ENCODE measurements at regions not wholly inside any gene's neighbourhood (a gene's known extent, or its start where the extent isn't known, plus 50 kb on each side); places are given as distances from the start of the nearest gene placed in this dataset.
A peak's percentile ranks its signal among the peaks of the same experiment; 100 is the strongest.

DNA sequence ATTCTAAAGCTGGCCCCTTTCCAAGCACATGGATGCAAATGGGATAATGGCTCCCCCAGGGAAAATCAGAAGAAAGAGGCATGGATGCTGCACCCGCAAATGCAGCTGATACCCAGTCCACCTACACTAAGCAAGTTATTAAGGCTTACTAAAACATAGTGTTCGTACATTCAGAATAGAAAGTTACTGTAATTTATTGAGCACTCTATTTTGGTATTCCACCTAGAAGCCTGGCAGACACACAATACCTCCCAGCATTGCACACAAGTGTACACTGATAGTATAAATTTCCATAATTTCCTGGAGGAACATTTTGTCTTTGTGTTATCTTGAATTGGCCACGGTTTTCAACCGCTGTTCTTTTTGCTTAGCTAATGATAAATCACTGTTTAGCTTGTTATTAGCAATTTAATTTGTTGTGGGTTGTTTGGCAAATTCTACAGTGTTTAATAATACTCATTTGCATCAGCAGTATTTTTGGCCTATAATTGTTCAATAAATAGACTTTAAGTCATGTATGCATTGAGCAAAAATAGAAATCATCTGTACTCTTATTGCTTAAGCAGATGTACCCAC, 94.5 kb upstream of the MRI1 start:
- H3K4me1 ChIP-seq: peaks cover 10% of the 10 kb centered on the region
- WGBS: 49% methylated on average over 4 of the region's 4 CpGs
- H3K4me3 ChIP-seq: no peak overlapping the region
- no peaks in the 10 kb centered on the region for H3K36me3 ChIP-seq
- peaks cover 9% of the 10 kb centered on the region for H3K27me3 ChIP-seq
- H3K9me3 ChIP-seq: no peaks in the 10 kb centered on the region
- H3K27ac ChIP-seq: peak overlapping the region; percentile 69
- no peak for DNase-seq (ENCODE audit: low spot score in 2 of 2)
- TF ChIP-seq EP300 (IDR thresholded peaks at IDR 0.05) (no peak), POLR2AphosphoS5 (IDR thresholded peaks at IDR 0.05) (no peak), POLR2A (IDR thresholded peaks at IDR 0.05) (no peak)
- TF ChIP-seq, protein P1, sequence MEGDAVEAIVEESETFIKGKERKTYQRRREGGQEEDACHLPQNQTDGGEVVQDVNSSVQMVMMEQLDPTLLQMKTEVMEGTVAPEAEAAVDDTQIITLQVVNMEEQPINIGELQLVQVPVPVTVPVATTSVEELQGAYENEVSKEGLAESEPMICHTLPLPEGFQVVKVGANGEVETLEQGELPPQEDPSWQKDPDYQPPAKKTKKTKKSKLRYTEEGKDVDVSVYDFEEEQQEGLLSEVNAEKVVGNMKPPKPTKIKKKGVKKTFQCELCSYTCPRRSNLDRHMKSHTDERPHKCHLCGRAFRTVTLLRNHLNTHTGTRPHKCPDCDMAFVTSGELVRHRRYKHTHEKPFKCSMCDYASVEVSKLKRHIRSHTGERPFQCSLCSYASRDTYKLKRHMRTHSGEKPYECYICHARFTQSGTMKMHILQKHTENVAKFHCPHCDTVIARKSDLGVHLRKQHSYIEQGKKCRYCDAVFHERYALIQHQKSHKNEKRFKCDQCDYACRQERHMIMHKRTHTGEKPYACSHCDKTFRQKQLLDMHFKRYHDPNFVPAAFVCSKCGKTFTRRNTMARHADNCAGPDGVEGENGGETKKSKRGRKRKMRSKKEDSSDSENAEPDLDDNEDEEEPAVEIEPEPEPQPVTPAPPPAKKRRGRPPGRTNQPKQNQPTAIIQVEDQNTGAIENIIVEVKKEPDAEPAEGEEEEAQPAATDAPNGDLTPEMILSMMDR (IDR thresholded peaks at IDR 0.05): no peak

GRCh38 chr19:13668964-13669363, 95.4 kb upstream of the MRI1 start:
- no peak for DNase-seq (ENCODE audit: low spot score in 2 of 2)
- H3K4me1 ChIP-seq: peaks cover 10% of the 10 kb centered on the region
- peaks cover 9% of the 10 kb centered on the region for H3K27me3 ChIP-seq
- H3K36me3 ChIP-seq: no peaks in the 10 kb centered on the region
- WGBS: 83% methylated on average over 9 of the region's 9 CpGs
- H3K4me3 ChIP-seq: no peak overlapping the region
- H3K9me3 ChIP-seq: no peaks in the 10 kb centered on the region
- TF ChIP-seq EP300 (IDR thresholded peaks at IDR 0.05) (no peak), POLR2A (IDR thresholded peaks at IDR 0.05) (no peak), POLR2AphosphoS5 (IDR thresholded peaks at IDR 0.05) (no peak)
- TF ChIP-seq, protein P1 (IDR thresholded peaks at IDR 0.05): no peak
- H3K27ac ChIP-seq: no peak overlapping the region

DNA sequence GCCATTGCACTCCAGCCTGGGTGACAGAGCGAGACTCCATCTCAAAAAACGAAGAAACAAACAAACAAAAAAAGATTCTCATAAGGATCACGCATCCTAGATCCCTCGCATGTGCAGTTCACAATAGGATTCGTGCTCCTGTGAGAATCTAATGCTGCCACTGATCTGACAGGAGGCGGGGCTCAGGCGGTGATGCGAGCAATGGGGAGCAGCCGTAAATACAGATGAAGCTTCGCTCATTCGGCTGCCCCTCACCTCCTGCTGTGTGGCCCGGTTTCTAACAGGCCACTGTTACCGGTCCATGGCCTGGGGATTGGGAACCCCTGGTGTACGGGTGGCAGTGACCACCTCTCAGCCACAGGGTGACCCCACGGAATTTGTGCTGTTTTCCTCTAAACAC, 98.2 kb upstream of the MRI1 start:
- Histone ChIP-seq H3K27ac (no peak overlapping the region), H3K4me3 (no peak overlapping the region), H3K9me3 (no peaks in the 10 kb centered on the region), H3K27me3 (peaks cover 9% of the 10 kb centered on the region), H3K4me1 (peaks cover 10% of the 10 kb centered on the region), H3K36me3 (no peaks in the 10 kb centered on the region)
- TF ChIP-seq POLR2AphosphoS5 (IDR thresholded peaks at IDR 0.05) (no peak), EP300 (IDR thresholded peaks at IDR 0.05) (no peak), POLR2A (IDR thresholded peaks at IDR 0.05) (no peak)
- TF ChIP-seq, protein P1 (IDR thresholded peaks at IDR 0.05): no peak
- WGBS: 76% methylated on average over 15 of the region's 15 CpGs
- DNase-seq (ENCODE audit: low spot score in 2 of 2): no peak

DNA sequence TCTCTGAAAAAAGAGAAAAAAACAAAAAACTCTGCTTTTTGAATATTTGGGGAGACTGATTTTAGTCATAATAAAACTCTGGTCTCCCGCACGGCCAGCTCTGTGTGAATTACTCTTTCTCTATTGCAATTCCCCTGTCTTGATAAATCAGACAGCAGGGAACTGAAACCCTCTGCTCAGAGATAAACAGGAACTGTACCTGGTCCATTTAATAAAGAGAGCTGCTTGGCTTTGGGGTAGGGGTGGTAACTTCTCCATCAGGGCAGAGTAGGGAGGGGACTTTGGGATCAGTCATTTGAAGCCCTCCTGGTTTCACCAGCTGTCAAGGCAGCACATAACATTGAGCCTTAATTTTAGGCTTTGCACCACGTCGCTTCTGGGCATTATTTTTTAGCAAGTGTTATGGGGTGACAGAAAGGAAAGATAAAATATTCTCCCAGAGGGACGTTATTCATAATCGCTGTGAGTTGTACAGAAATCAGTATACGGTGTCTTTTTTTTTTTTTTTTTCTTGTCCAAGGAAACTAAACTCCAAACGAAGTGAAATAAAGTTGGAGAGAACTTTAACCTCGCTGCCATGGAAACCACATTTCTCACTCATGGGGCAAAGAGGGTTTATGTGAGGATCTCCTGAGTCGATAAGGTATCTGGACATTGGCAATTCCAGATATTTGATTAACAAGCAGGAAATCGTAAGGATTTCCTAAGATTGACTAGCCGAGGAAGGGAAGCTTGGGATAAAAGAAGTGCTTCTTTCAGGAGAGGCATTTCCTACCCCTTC, 99.0 kb upstream of the MRI1 start:
- TF ChIP-seq POLR2A (IDR thresholded peaks at IDR 0.05): no peak
- TF ChIP-seq EP300 (IDR thresholded peaks at IDR 0.05): no peak
- TF ChIP-seq, protein P1 (IDR thresholded peaks at IDR 0.05): no peak
- no peak for TF ChIP-seq POLR2AphosphoS5 (IDR thresholded peaks at IDR 0.05)
- Histone ChIP-seq H3K9me3 (no peaks in the 10 kb centered on the region), H3K4me3 (no peak overlapping the region), H3K27me3 (peaks cover 9% of the 10 kb centered on the region), H3K36me3 (no peaks in the 10 kb centered on the region), H3K4me1 (peaks cover 4% of the 10 kb centered on the region), H3K27ac (no peak overlapping the region)
- no peak for DNase-seq (ENCODE audit: low spot score in 2 of 2)
- WGBS: 68% methylated on average over 12 of the region's 12 CpGs

- Histone ChIP-seq H3K36me3 (no peaks in the 10 kb centered on the region), H3K4me1 (no peaks in the 10 kb centered on the region), H3K27me3 (peaks cover 2% of the 10 kb centered on the region), H3K9me3 (no peaks in the 10 kb centered on the region), H3K4me3 (no peak overlapping the region), H3K27ac (no peak overlapping the region)
- no peak for DNase-seq (ENCODE audit: low spot score in 2 of 2)
- TF ChIP-seq EP300 (IDR thresholded peaks at IDR 0.05) (no peak), POLR2AphosphoS5 (IDR thresholded peaks at IDR 0.05) (no peak), POLR2A (IDR thresholded peaks at IDR 0.05) (no peak)
- TF ChIP-seq, protein P1 (IDR thresholded peaks at IDR 0.05): no peak
- 78% methylated on average over 5 of the region's 5 CpGs for WGBS
Measured at GRCh38 chr19:13652810-13653590, 111.3 kb upstream of the MRI1 start.

All from suprapubic skin (tissue), 4 donors.